ENCODE measurements at regions not wholly inside any gene's neighbourhood (a gene's known extent, or its start where the extent isn't known, plus 50 kb on each side); places are given as distances from the start of the nearest gene placed in this dataset.

- Histone ChIP-seq H3K36me3 (ENCODE audit: control insufficient read depth, insufficient read depth, low read length) (no peaks in the 10 kb centered on the region), H2AFZ (ENCODE audit: low read depth, low read length) (no peak overlapping the region), H3K79me2 (ENCODE audit: control insufficient read depth, insufficient read depth, low read length) (no peaks in the 10 kb centered on the region), H3K4me3 (no peak overlapping the region), H3K9ac (ENCODE audit: insufficient read depth in 1 of 2, low read depth in 2 of 2, low read length in 2 of 2) (no peak overlapping the region), H3K4me1 (replicated peaks in 1 of 2; ENCODE audit: control insufficient read depth in 2 of 2, insufficient read depth in 2 of 2, low read length in 2 of 2) (no peaks in the 10 kb centered on the region), H3K27me3 (ENCODE audit: control insufficient read depth in 2 of 2, insufficient read depth in 2 of 2, low read length in 2 of 2) (no peaks in the 10 kb centered on the region), H3K9me3 (replicated peaks; ENCODE audit: control insufficient read depth, insufficient read depth, low read depth, low read length) (no peaks in the 10 kb centered on the region), H4K20me1 (replicated peaks; ENCODE audit: control insufficient read depth, insufficient read depth, low read length) (no peaks in the 10 kb centered on the region), H3K4me2 (ENCODE audit: insufficient read depth, low read length) (no peak overlapping the region), H3K9me1 (ENCODE audit: control insufficient read depth, insufficient read depth, low read length) (no peaks in the 10 kb centered on the region), H3K27ac (ENCODE audit: extremely low read depth, low read depth, low read length) (no peak overlapping the region)
- ATAC-seq = no peak
- intact Hi-C loops (cut with micrococcal nuclease) = no loop called here
- CTCF ChIA-PET (ENCODE audit: low intra/inter-chr PET ratio) = no interaction called here
- DNase-seq (ENCODE audit: extremely low read depth in 1 of 4, low spot score in 3 of 4) = no peak
- in situ Hi-C loops (cut with MboI) = no loop called here
- BruUV-seq (replicated peaks) = no TSS peak
- POLR2A ChIA-PET = no interaction called here
- no peak for TF ChIP-seq PTRF (tag; IDR thresholded peaks at IDR 0.05)
- no peak for TF ChIP-seq THRA (IDR thresholded peaks at IDR 0.05)
- no peak for TF ChIP-seq ATF7 (IDR thresholded peaks at IDR 0.05)
- TF ChIP-seq MCM5 (IDR thresholded peaks at IDR 0.05; ENCODE audit: low read depth) = no peak
- no peak for TF ChIP-seq CEBPB (tag; IDR thresholded peaks at IDR 0.05)
- TF ChIP-seq RBM34 (IDR thresholded peaks at IDR 0.05; ENCODE audit: borderline replicate concordance, insufficient read depth, low read length) = no peak
- TF ChIP-seq SMARCA4 (IDR thresholded peaks at IDR 0.05) = no peak
- no peak for TF ChIP-seq TCF7 (IDR thresholded peaks at IDR 0.05; ENCODE audit: borderline replicate concordance)
- no peak for TF ChIP-seq U2AF1 (optimal IDR thresholded peaks at IDR 0.05; ENCODE audit: low read depth, low read length)
- TF ChIP-seq ZKSCAN3 (CRISPR knock-in tag; IDR thresholded peaks at IDR 0.05) = no peak
- FAIRE-seq = no peak
These were observed 600.9 kb downstream of the PLCL1 start for GRCh38 chr2:198405311-198405710.
